ENCODE measurements at regions not wholly inside any gene's neighbourhood (a gene's known extent, or its start where the extent isn't known, plus 50 kb on each side); places are given as distances from the start of the nearest gene placed in this dataset.

DNA sequence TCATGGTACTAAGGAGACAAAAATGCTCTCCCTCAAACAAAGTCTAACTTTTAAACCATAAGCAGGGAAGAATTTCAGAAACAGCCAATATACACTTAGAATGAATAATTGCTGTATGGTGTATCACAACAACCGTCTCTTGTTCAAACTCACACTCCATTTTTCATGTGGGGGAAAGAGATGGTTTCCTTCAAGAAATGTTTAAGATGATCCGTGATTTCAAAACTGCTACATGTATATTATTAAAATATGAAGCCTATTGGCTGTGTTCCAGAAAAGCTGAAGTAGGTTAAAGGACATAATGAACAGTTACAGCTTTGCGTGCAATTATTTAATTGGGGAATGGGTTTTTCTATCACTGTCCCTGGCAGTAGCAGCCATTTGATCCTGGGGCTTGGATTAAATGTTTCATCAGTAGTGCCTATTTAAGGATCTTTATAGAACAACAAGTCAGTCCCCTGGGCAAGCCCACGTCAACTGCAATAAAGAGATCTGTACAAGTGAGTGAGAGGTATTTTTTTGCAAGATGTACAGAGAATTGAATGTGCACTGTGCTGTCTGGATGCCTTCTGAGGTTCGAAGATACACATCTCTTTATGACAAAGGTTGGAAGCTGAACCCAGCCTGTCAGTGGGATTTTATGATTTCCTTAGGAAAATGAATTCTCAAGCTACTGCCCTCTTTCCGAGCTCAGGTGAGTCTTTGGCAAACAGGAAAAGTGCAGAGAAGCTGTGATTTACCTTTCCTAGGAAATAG lies 337.2 kb upstream of the RARB start:
- Histone ChIP-seq H3K27ac (ENCODE audit: low read length) (peak overlapping the region; percentile 3), H3K4me3 (ENCODE audit: low read length) (no peak overlapping the region), H2AFZ (ENCODE audit: low read depth, low read length) (no peak overlapping the region), H3K4me2 (ENCODE audit: low read length) (no peak overlapping the region), H3K36me3 (ENCODE audit: insufficient read depth, low read length) (no peaks in the 10 kb centered on the region), H3K9ac (ENCODE audit: low read length) (no peak overlapping the region), H3F3A (ENCODE audit: insufficient read depth, low read length, poor library complexity, severe bottlenecking) (no peaks in the 10 kb centered on the region), H3K9me2 (ENCODE audit: insufficient read depth, low read length) (no peaks in the 10 kb centered on the region), H3K27me3 (ENCODE audit: insufficient read depth, low read depth, low read length) (no peaks in the 10 kb centered on the region), H4K20me1 (ENCODE audit: insufficient read depth) (no peaks in the 10 kb centered on the region), H3K79me2 (replicated peaks; ENCODE audit: insufficient read depth, low read length) (no peaks in the 10 kb centered on the region), H3K9me3 (ENCODE audit: low read length) (no peaks in the 10 kb centered on the region)
- no peak for TF ChIP-seq EZH2 (IDR thresholded peaks at IDR 0.05; ENCODE audit: borderline replicate concordance, insufficient read depth, low read length, poor library complexity, severe bottlenecking)
- no peak for TF ChIP-seq MXI1 (conservative IDR thresholded peaks at IDR 0.05; ENCODE audit: poor library complexity, severe bottlenecking)
- TF ChIP-seq, protein P1, sequence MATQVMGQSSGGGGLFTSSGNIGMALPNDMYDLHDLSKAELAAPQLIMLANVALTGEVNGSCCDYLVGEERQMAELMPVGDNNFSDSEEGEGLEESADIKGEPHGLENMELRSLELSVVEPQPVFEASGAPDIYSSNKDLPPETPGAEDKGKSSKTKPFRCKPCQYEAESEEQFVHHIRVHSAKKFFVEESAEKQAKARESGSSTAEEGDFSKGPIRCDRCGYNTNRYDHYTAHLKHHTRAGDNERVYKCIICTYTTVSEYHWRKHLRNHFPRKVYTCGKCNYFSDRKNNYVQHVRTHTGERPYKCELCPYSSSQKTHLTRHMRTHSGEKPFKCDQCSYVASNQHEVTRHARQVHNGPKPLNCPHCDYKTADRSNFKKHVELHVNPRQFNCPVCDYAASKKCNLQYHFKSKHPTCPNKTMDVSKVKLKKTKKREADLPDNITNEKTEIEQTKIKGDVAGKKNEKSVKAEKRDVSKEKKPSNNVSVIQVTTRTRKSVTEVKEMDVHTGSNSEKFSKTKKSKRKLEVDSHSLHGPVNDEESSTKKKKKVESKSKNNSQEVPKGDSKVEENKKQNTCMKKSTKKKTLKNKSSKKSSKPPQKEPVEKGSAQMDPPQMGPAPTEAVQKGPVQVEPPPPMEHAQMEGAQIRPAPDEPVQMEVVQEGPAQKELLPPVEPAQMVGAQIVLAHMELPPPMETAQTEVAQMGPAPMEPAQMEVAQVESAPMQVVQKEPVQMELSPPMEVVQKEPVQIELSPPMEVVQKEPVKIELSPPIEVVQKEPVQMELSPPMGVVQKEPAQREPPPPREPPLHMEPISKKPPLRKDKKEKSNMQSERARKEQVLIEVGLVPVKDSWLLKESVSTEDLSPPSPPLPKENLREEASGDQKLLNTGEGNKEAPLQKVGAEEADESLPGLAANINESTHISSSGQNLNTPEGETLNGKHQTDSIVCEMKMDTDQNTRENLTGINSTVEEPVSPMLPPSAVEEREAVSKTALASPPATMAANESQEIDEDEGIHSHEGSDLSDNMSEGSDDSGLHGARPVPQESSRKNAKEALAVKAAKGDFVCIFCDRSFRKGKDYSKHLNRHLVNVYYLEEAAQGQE (IDR thresholded peaks at IDR 0.05; ENCODE audit: borderline replicate concordance), result peak; percentile 54
- TF ChIP-seq SMC3 (conservative IDR thresholded peaks at IDR 0.05; ENCODE audit: poor library complexity), result no peak
- no peak for TF ChIP-seq RAD21 (conservative IDR thresholded peaks at IDR 0.05)
- no peak for TF ChIP-seq TAF1 (IDR thresholded peaks at IDR 0.05; ENCODE audit: low read depth)
- TF ChIP-seq POLR2AphosphoS5 (IDR thresholded peaks at IDR 0.05), result peak; percentile 37
- TF ChIP-seq CTCF (IDR thresholded peaks at IDR 0.05; ENCODE audit: poor library complexity, severe bottlenecking), result no peak
- peak; percentile 59 for TF ChIP-seq EP300 (conservative IDR thresholded peaks at IDR 0.05; ENCODE audit: poor library complexity, severe bottlenecking)

DNA sequence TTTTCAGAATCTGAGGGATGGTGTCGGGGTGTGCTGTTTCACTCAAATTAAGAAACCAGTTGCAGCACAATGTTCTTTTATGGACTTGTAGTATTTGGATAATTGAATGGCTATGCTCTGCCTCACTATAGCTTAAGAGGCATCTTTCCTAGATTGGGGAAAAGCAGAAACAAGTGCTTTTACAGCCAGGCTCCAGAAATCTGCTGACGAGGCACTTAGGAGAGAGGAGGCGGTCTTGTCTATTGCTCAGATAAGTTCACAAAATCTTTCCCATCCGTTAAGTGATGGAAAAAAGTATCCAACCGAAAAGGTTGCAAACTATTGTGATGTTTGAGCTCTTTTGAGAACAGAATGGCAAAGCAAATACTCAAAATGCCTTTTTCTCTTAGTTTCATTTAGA lies 336.1 kb upstream of the RARB start:
- no peak overlapping the region for H3K4me2 ChIP-seq (ENCODE audit: low read length)
- H3K9me2 ChIP-seq (ENCODE audit: insufficient read depth, low read length), result no peaks in the 10 kb centered on the region
- no peak overlapping the region for H3K4me3 ChIP-seq (ENCODE audit: low read length)

More for the DNA sequence above, 336.1 kb upstream of the RARB start:
- H3F3A ChIP-seq (ENCODE audit: insufficient read depth, low read length, poor library complexity, severe bottlenecking), result no peaks in the 10 kb centered on the region
- no peak overlapping the region for H3K9ac ChIP-seq (ENCODE audit: low read length)
- no peaks in the 10 kb centered on the region for H3K27me3 ChIP-seq (ENCODE audit: insufficient read depth, low read depth, low read length)
- no peaks in the 10 kb centered on the region for H3K9me3 ChIP-seq (ENCODE audit: low read length)
- H2AFZ ChIP-seq (ENCODE audit: low read depth, low read length), result no peak overlapping the region
- no peak overlapping the region for H3K27ac ChIP-seq (ENCODE audit: low read length)
- no peak for TF ChIP-seq EP300 (conservative IDR thresholded peaks at IDR 0.05; ENCODE audit: poor library complexity, severe bottlenecking)
- no peak for TF ChIP-seq TAF1 (IDR thresholded peaks at IDR 0.05; ENCODE audit: low read depth)
- TF ChIP-seq EZH2 (IDR thresholded peaks at IDR 0.05; ENCODE audit: borderline replicate concordance, insufficient read depth, low read length, poor library complexity, severe bottlenecking), result no peak
- no peak for TF ChIP-seq MXI1 (conservative IDR thresholded peaks at IDR 0.05; ENCODE audit: poor library complexity, severe bottlenecking)
- no peak for TF ChIP-seq POLR2AphosphoS5 (IDR thresholded peaks at IDR 0.05)
- TF ChIP-seq, protein P1 (IDR thresholded peaks at IDR 0.05; ENCODE audit: borderline replicate concordance), result no peak
- no peak for TF ChIP-seq SMC3 (conservative IDR thresholded peaks at IDR 0.05; ENCODE audit: poor library complexity)
- TF ChIP-seq CTCF (IDR thresholded peaks at IDR 0.05; ENCODE audit: poor library complexity, severe bottlenecking), result no peak
- H3K79me2 ChIP-seq (replicated peaks; ENCODE audit: insufficient read depth, low read length), result no peaks in the 10 kb centered on the region
- H3K36me3 ChIP-seq (ENCODE audit: insufficient read depth, low read length), result no peaks in the 10 kb centered on the region
- no peaks in the 10 kb centered on the region for H4K20me1 ChIP-seq (ENCODE audit: insufficient read depth)
